ENCODE measurements at regions not wholly inside any gene's neighbourhood (a gene's known extent, or its start where the extent isn't known, plus 50 kb on each side); places are given as distances from the start of the nearest gene placed in this dataset.

DNA sequence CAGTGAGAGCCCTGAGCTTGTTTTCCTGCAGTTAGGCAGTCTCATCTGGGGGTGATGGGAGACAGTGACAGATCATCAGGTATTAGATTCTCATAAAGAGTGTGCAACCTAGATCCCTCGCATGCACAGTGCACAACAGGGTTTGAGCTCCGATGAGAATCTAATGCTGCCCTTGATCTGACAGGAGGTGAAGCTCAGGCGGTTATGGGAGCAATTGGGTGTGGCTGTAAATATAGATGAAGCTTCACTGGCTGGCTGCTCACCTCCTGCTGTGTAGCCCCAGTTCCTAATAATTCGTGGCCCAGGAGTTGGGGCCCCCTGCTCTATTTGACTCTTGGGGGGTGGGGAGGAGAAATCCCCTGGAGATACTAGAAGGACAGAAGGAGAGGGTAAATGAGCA lies 309.4 kb upstream of the STT3B start:
- no peak for DNase-seq (ENCODE audit: low spot score)

DNA sequence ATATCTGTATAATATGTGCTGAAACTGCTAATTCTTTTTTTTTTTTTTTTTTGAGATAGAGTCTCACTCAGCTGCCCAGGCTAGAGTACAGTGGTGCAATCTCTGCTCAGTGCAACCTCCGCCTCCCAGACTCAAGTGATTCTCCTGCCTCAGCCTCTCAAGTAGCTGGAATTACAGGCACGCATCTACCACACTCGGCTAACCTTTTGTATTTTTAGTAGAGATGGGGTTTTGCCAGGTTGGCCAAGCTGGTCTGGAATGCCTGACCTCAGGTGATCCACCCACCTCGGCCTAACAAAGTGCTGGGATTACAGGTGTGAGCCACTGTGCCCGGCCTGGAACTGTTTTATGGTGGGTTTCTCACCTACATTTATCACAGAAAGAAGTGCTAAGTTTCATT lies 307.8 kb upstream of the STT3B start:
- no peak for DNase-seq (ENCODE audit: low spot score)

DNA sequence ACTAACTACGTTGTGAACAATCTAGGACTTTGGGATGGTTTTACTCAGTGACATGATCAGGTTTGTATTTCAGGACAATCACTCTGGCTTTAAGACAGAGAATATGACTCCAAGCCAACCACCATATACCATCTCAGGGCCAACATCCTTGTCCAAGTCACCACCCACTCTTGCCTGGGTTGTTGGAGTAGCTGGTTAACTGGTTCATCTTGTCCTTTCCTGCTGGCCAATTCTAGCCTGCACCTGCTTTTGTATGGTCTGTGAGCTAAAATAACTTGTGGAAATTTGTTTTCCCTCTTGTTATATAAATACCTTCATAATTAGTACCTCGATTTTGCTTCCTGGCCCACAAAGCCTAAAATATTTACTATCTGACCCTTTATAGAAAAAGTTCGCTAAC lies 306.8 kb upstream of the STT3B start:
- no peak for DNase-seq (ENCODE audit: low spot score)

DNA sequence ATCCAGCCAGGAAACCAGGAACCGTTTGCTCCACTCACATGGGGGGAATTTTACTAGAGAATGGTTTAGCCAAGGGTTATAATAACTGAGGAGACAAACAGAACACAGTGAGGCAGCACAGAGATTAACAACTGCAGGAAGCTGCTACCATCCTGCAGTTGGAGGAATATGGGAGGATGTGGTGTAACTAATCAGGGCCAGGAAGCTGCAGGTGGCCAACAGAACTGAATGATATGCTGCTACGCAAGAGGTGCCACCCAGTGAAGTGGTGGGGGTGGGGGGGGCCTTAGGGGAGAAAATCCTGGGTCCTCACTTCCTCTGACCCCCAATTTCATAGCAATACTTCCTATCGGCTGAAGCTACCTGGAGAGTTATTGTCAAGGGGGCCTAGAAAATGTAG lies 306.4 kb upstream of the STT3B start:
- no peak for DNase-seq (ENCODE audit: low spot score)

DNA sequence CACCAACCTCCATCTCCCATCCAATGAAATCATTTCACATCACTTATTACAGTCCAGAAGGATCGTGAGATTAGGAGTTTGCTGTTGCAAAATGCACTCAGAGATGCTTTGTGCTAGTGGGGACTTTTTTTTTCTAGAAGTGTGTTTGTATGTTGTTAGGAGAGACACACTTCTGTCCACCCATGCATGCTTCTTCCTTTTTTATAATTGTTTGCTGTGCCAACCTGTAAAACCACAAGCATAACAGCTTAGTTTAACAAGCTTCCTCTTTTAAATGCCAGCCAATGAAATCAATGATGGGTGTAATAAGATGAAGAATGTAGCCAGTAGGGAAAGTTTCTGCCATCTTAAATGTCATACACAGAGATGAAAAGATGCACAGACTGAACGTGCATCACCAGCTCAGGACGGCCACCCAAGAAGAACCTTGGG lies 305.6 kb upstream of the STT3B start:
- DNase-seq (ENCODE audit: low spot score) = no peak

DNA sequence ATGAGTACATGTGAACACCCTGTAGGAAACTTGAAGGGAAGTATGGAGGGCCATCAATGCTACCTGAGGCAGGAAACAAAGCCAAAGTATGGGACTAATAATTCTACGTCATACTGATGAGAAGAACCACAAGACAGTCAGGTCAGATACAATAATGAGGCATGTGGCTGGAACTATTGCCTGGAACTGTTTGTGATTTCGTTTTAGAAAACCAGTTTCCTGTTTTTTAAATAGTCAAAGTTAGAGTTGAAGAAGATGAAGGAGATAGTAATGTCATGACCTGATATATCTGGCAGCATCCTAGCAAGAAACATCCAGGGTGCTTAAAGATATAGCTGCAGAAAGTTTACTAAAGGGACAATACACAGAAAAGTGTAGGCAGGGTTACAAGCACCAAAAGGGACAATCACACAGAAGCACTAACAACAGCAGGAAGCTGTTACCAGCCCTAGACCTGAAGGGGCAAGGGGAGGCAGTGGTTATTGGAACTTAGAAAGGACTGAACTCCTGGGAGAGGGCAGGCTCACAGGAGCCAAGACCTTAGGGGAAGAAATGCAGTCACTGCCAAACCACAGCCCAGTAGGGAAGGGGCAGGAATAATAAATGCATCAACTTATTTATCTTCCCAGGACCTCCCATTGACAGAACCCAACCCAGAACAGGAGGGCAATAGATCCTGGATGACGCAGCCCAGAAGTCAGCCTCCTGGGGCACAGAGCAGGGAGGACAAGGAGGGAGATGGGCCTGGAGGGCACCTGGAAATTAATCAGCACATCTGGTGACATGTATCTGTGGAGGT lies 302.1 kb upstream of the STT3B start:
- no peak for DNase-seq (ENCODE audit: low spot score)

DNA sequence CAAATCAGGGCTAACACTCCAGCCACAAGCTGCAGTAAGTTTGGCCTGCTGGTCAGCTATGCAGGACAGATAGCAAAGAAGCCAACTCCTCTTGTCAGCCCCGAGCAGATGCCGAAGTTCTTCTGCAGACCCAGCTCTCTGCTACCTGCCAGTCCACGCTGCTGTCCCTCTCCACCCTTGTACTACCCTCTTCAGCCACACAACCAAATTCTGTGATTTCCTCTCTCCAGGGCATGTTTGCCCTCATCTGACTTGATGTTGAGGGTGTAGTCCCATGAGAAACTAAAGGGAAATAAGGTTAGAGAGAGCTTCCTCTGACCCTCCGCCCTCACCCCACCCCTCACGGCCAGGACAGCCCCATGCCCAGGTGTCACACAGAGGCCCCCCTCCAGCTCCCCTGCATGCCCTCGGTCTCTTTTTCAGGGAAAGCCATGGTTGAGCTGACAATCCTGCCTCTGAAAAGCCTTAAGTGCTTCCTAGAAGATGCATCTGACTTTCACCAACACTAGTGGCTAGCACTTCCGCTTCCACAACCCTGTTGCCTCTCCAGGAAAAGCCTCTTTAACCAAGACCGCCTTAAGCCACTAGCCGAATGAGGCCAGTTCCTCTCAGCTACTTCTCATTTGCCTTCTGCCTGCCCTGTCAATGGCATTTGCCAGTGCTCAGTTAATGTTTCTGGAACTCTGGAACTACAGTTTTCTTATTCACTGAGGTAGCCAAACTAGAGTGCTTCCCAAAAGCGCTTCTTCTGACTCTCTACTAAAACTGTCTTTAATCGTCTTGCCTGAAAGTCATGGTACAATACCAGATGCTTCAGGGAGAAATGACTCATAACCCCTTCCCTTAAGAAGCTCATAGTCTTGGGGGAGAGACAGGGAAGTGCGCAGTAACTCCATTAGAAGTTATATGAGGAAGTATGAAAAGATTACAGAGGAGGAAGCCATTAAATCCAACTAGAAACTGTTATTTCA lies 300.4 kb upstream of the STT3B start:
- DNase-seq (ENCODE audit: low spot score) = no peak

DNA sequence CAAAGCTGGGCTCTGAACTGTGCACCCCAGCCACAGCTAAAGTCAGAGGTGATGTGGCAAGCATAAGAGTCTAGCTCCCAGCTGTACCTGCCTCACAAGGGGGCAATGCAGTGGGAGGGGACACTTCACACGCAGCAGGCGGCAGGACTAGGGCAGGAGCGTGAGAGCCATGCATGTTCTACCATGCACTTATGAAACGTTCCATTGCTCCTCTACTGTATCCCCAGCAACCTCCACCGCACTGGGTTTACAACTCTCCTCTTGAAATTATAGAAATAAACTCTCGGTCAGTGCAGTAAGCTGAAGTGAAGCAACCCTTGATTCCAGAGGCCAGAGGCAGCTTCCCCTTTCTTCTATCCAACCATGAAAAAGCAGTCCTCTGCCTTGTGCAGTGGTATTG lies 298.6 kb upstream of the STT3B start:
- no peak for DNase-seq (ENCODE audit: low spot score)

DNA sequence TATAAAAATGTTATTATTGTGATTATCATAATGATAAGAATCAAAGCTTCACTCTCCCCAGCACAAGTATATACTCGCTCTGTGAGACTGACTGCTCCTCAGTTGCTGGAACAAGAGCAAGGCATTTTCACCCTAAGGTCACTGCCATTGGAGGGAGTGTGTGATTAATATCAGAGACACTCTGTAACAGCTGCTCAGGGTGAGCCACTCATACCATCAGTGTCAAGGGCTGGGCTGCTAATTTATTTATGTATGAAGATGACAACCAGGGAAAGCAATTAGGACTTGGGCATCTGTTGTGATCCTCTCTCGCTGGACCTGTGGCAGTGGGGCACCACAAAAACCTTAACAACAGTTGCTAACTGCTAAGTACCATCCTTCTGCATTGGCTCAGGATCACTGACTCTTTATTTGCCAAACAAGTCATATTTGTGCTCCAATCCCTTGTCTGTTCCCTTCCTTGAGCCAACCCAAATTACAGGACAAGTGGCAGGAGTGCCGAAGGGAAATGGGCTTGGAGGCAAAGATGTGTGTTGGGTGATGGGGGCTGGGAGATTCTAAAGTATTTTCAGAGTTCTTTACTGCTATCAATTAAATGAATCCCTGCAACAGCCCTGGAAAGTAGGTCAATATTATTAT lies 297.5 kb upstream of the STT3B start:
- no peak for DNase-seq (ENCODE audit: low spot score)

DNA sequence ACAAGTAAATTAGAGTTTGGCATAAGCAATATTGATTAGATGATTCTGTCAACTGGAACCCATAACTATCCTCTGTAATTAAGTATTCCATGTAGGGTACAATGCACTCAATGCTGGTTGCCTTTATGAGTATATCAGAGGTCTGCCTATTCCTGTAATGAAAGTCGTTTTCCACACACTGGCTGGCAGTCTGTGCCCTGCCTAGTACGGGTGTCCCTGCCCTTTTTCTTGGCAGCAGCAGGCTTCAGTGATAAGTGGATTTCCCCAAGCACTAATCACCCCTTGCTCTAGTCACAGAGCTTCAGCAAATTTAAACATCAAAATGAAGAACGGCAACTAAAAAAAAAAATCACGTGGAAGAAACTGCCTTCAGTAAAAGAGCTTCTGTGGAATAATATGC lies 294.8 kb upstream of the STT3B start:
- DNase-seq (ENCODE audit: low spot score) = no peak

DNA sequence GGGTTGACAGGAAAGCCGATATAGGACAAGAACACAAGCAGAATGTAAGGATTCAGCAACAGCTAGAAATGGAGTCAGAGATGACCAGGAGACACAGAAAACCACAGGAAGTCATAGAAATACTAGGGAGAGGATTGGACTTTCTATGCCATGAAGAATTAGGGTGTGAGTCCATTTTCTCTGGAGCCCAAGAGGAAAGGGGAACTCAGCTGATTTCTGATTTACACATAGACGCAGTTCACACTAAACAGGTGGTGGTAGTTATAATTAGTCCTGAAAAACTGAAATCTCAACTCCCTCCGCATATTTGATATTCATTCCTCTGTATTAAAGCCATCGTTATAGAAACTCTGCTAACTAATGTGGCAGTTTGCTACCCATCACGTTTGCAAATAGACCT lies 292.7 kb upstream of the STT3B start:
- DNase-seq (ENCODE audit: low spot score) = no peak

DNA sequence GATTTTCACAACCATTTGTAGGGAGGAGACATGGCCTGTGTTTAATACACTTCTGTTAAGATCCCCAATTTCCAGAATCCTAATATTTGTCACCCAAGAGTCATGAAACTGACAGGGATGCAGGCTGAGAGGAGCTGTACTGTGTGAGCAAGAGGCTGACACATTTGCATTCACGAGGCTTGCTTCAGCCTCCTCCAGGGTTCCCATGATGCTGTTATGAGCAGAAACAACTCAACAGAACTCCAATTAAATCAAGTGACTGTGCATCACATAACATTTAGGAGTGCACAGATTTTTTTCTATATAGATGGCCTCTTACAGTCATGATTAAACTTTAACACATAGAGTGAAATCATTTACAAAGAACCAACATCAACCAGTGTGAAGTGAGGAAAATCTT lies 292.3 kb upstream of the STT3B start:
- no peak for DNase-seq (ENCODE audit: low spot score)

DNA sequence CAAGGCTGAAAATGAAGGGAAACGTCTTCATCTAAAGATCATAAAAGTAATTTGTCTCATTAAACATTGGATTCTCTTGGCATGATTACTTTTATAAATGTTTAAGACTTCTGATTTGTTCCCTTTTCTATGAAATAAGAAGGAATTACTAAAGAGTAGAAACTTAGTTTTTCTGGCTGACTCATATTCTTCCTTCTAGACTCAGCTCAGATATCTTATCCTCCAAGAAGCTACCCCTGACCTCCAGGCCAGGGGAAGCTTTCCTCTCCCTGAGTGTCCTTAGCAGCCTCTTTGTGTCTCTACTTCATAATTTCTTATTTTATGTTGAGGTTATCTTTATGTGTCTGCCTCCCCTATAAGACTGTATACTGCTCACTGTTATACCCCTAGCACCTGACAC lies 291.9 kb upstream of the STT3B start:
- no peak for DNase-seq (ENCODE audit: low spot score)

DNA sequence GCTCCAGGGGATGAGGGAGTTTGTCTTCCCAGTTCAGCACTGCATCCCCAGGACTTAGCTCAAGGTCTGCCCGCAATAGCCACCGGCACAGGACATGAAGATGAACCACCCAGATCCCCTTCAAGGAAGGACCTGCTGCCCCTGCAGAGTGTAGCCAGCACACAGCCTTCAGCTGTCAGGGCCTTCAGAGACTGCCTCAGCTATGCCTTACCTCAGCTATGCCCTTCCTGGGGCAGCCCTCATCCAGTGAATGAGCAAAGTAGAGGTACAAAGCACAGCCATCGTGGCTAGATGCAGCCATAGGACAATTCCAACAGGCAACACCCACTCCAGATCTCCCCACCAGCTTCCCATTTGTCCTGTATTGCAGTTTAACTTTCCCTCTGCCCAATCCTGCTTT lies 291.2 kb upstream of the STT3B start:
- DNase-seq (ENCODE audit: low spot score) = no peak

DNA sequence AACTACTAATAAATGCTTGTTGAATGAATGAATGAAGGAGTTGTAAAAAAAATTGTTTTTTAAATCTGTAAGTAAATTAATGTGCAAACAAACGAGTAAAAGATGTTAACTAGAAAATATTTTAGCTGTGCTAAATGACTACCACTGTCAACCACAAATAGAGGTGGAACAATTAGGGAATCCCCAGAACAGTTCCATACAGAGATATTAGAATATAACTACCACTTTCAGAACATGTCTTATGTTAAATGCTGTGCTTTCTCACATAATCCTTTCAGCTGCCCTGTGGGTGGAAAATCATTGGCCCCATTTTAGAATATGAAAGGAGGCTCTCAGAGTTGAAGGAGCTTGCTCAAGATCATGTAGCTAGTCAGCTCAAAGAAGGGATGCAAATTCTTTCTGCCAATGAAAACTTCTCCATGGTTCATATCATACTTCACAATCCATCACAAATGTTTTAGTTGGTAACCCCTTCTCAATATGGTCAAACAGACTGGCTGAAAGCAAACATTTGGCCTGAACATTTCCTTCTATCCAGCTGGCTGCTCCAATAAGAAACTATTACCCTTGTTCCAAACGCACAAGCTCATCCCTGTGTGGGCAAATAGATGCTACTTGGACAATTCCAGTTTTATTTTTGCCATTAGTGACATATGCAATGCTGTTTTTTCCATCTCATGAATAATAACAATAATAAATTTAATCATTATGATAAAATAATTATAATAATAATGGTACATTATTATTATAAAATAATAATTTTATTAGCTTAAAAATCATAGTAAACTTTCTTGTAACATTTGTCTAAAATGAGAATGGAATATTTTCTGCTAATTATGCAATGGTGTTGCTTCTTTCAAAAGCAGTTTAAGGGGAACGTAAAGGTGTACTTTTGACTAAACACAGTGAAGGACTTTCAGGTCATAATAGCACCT lies 290.4 kb upstream of the STT3B start:
- DNase-seq (ENCODE audit: low spot score) = no peak

DNA sequence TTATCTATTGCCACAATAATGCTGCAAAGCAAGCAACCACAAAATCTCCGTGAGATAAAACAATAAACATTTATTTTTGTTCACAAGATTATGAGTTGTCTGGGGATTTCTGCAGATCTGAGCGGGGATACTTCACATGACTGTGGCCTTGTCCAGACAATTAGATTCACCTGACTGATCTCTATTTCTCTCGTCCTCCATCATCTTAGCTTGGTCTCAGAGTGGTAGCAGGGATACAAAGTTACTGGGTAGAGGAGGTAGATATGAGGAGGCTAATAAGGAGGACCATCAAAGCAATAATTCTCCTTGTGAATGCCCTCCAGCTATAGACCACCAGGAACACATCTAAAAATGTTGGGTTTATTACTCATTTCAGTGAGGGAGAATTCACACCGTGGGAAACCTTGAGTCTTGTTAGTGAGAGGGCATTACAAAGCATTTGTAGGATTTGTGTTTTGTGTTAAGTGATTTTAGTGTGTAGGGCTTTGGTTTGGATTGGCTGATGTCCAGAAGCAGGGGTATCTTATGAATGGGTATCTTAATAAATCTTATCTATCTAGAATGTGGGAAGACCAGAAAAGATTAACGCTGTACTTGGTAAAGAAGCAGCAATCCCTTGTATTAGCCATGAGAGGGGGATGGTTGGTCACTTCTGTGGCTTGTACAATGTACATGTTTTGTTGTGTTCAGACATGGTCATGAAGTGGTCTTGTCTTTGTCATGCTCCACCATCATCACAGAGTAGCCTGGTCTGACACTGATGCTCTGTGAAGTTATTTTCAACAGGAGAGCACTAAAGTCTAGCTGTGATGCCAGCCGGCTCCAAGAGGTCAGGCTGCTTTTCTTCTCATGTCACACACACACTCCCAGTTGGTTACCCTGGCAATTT lies 287.6 kb upstream of the STT3B start:
- no peak for DNase-seq (ENCODE audit: low spot score)

DNA sequence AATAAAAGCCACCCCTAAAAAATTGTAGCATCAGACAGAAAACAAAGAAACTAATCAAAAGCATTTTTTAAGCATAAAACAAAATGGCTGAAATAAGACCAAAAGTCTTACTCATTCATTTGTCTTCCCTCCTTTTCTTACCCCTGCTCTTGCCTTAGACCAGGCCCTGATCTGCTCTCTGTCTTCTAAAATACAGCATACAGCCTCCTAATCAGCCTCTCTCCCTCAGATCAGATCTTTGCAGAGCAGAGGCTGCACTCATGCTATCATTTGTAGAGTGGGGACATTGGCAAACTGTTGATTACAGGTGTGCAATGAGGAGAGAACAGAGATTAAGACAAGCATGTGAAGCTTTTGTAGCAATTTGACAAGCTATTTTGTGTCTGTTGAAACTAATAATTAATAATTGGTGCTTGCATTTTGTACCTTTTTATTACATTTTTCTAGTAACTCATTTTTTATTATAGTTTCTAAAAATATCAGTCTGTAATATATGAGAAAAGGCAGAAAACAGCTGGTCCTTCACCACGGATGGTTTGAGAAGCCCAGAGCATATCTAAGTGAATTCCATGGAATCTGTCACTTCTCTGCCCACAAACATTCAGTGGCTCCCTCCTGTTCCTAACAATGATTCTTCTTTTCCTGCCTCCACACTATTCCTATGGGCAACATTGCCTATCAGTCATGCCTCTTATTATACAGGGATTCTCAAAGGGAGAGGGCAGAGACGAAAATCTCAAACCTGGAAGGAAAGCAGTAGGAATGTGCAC lies 286.2 kb upstream of the STT3B start:
- no peak for DNase-seq (ENCODE audit: low spot score)

DNA sequence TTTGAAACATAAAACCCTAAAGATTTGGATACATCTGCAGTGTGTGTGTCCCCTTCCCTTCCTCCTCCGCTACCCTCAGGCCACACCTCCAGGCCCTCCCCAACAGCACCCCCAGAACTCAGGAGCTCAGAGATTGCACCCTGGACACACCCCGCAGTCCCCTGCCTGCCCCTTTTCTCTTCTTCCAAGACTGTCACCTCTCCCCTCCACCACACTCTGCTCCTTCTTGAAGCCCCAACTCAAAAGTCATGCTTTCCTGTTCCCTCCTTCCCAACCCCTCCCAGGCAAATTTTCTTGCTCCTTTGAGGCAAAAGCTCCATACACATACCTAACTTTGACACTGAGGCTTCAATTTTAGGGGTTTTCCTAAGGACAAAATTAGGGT lies 285.7 kb upstream of the STT3B start:
- no peak for DNase-seq (ENCODE audit: low spot score)

DNA sequence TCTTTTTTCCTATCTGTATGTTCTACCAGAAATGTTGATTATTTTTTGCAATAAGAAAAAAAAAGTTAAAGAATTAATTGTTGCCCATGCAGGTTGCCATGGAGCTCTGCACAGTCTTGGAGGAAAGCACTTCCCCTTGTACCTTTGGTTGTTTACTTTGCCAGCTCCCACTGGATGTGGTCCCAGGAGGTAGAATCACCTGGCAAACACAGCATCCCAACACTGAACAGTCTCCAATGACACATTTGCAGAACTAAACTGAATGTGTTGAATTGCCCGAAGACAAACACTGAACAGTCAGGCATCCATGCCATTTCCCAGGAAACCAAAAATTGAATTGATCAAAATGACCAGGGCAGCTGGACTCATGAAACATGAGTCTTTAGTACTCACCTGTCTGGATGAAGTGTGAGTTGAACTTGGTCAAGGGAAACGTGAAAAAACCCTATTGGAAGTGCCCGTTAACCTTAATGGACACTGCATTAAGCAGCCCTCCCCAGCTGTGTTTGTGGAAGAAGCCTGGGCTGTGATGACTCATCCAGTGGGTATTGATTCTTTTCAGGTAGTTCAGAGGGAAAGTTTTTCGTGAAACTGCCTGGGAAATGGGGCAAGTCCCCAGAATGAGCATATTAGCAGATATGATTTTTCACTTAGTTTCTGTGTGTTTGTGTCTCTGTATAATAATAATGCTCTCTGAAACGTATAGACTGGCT lies 284.7 kb upstream of the STT3B start:
- no peak for DNase-seq (ENCODE audit: low spot score)

Data from H4 (cell line).